Ishikawa (cell line): ENCODE measurements at regions not wholly inside any gene's neighbourhood (a gene's known extent, or its start where the extent isn't known, plus 50 kb on each side); places are given as distances from the start of the nearest gene placed in this dataset.

Experiments used
- CREB1 ChIP-seq: IDR thresholded peaks from 2 replicates; pipeline ENCODE4 v1.6.1; 2012; ENCODE audit warnings: low read depth
- TAF1 ChIP-seq: IDR thresholded peaks from 2 replicates; pipeline ENCODE4 v1.6.1; 2012; ENCODE audit warnings: low read depth, mild to moderate bottlenecking

- TF ChIP-seq CREB1 (no peak), TAF1 (no peak)
These were observed 63.6 kb upstream of the SIX2 start for GRCh38 chr2:45072862-45073237.
